D721Med (cell line): ENCODE measurements at regions not wholly inside any gene's neighbourhood (a gene's known extent, or its start where the extent isn't known, plus 50 kb on each side); places are given as distances from the start of the nearest gene placed in this dataset.

Experiments used
- DNase-seq: peaks from one replicate; pipeline ENCODE4 v3.0.0; 2011; ENCODE audit warnings: low spot score; ENCODE audit not compliant: insufficient read length
- FAIRE-seq: peaks from 2 replicates; lab custom pipeline; 2011; peaks lifted over from hg19 to GRCh38; lab: Jason Lieb, UNC
- CTCF ChIP-seq: IDR thresholded peaks from 2 replicates; pipeline ENCODE4 v1.5.1; 2012; ENCODE audit warnings: mild to moderate bottlenecking, control low read depth; ENCODE audit not compliant: insufficient read depth; ENCODE audit errors: missing control alignments

GRCh38 chr20:24141111-24141510 is 152.5 kb upstream of the GGTLC1 start:
- DNase-seq: no peak
- FAIRE-seq: no peak
- no peak for TF ChIP-seq CTCF

DNA sequence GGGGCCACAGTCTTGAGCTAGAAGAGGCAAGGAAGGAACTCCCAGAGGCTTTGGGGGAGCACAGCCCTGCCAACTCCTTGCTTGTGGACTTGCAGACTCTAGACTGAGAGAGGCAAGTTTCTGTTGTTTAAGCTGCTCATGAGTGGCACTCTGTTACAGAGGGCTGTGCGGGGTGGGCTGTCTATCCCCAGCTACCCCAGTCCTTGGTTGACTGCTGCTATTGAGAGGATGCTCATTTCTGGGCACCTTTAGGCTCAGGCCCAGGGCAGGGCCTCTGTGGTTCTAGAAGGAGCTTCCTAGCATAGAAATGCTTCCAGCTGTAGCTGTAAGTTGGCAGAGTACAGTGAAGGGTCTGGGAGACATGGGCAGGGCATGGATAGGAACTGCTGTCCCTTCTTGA is 151.3 kb upstream of the GGTLC1 start:
- FAIRE-seq: no peak

GRCh38 chr20:24138951-24139350 is 150.4 kb upstream of the GGTLC1 start:
- no peak for DNase-seq
- FAIRE-seq: no peak
- no peak for TF ChIP-seq CTCF

More for the DNA sequence above, 151.3 kb upstream of the GGTLC1 start:
- DNase-seq: no peak
- TF ChIP-seq CTCF: no peak

DNA sequence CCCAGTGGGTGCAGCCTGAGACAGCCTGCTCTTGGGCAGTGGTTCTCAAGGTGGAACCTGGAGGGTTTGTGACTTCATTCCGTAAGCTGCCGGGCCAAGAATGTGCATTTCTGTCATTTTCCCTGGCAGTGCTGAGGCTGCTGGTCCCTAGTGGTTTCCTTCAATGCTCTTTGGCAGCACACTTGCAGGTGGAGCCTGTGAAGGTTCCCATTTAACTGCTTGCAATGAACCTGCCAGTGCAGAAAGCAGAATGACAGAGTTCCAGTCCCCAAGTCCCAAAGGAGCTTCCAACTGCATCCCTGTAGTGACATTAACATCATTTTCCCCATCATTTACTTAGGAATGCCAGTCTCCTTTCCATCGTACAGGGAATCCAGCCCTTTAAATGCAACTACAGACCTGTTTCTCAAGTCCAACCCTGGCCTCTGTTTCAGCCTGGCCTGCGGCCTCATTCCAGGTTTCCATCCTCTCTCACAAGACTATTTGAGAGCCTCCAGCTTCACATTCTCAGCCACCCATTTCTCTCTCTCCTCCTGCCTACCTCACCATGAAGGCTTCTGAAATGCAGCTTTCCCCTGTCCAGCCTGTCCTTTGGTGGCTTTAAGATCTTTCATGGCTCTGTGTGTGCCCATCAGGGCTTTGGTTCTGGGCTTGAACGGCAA is 149.7 kb upstream of the GGTLC1 start:
- TF ChIP-seq CTCF: no peak
- DNase-seq: no peak
- FAIRE-seq: no peak

GRCh38 chr20:24136659-24137246 is 148.2 kb upstream of the GGTLC1 start:
- no peak for FAIRE-seq

GRCh38 chr20:24135781-24136180 is 147.2 kb upstream of the GGTLC1 start:
- no peak for TF ChIP-seq CTCF
- DNase-seq (no peak), FAIRE-seq (no peak)

More at GRCh38 chr20:24136659-24137246, 148.2 kb upstream of the GGTLC1 start:
- no peak for TF ChIP-seq CTCF
- no peak for DNase-seq

DNA sequence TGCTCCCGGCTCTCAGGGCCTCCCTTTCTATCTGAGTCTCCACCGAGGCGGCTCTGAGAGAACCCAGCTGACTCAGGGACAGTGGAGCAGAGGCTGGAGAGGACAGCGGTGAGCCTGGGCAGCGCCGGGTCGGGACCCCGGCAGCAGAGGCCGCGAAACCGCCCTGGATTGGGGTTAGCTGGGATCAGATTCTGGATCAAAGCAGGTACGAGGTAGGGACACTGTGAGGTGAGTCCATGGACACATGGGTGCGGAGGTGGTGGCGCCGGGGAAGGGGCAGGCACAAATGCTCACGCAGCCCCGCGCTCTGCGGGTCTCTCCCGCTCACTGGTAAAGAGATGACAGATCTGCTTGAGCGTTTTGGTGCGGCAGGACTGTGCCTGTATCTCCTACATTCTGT is 146.4 kb upstream of the GGTLC1 start:
- DNase-seq: no peak
- no peak for FAIRE-seq
- no peak for TF ChIP-seq CTCF
